ENCODE measurements at regions not wholly inside any gene's neighbourhood (a gene's known extent, or its start where the extent isn't known, plus 50 kb on each side); places are given as distances from the start of the nearest gene placed in this dataset.

DNA sequence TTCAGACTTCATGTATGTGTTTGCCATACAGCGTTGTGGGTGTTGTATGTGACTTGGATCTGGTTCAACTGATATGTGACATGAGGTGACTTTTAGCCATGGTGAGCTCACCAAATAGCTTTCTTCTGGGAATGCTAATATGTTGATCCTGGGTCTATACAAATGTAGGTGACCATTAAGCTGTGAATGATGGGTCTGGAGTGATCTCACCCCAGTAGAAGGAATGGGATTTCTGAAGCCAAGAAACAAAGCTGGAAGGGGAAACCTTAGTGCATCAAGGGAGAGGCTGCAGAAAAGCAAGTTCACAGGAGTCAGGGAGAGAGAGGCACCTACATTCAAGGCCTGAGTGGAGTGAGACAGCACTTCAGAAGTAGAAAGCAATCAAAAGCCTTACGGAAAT, 421.0 kb upstream of the THRB start:
- no peaks in the 10 kb centered on the region for H3K36me3 ChIP-seq
- H3K4me3 ChIP-seq: no peak overlapping the region
- no peak for TF ChIP-seq CTCF (IDR thresholded peaks at IDR 0.05)
- no peak for ATAC-seq
- no peaks in the 10 kb centered on the region for H3K27me3 ChIP-seq
- intact Hi-C loops (cut with DNase I): no loop called here
- no peak overlapping the region for H3K27ac ChIP-seq
- H3K9me3 ChIP-seq: no peaks in the 10 kb centered on the region
- no peak for DNase-seq
- H3K4me1 ChIP-seq: no peaks in the 10 kb centered on the region

GRCh38 chr3:24917908-24918307, 423.3 kb upstream of the THRB start:
- intact Hi-C loops (cut with DNase I): no loop called here
- H3K4me3 ChIP-seq: no peak overlapping the region
- H3K4me1 ChIP-seq: no peaks in the 10 kb centered on the region
- H3K9me3 ChIP-seq: no peaks in the 10 kb centered on the region
- TF ChIP-seq CTCF (IDR thresholded peaks at IDR 0.05): no peak
- no peaks in the 10 kb centered on the region for H3K36me3 ChIP-seq
- H3K27ac ChIP-seq: no peak overlapping the region
- ATAC-seq (no peak), DNase-seq (no peak)
- H3K27me3 ChIP-seq: no peaks in the 10 kb centered on the region

- TF ChIP-seq CTCF (IDR thresholded peaks at IDR 0.05): no peak
- Histone ChIP-seq H3K4me3 (no peak overlapping the region), H3K27ac (no peak overlapping the region), H3K9me3 (no peaks in the 10 kb centered on the region), H3K36me3 (no peaks in the 10 kb centered on the region), H3K27me3 (no peaks in the 10 kb centered on the region), H3K4me1 (no peaks in the 10 kb centered on the region)
- ATAC-seq (peak; percentile 69), DNase-seq (no peak)
- intact Hi-C loops (cut with DNase I): no loop called here
Observed at GRCh38 chr3:24923570-24923969, 428.9 kb upstream of the THRB start.

- no peaks in the 10 kb centered on the region for H3K9me3 ChIP-seq
- no peaks in the 10 kb centered on the region for H3K4me1 ChIP-seq
- H3K36me3 ChIP-seq: no peaks in the 10 kb centered on the region
- H3K27me3 ChIP-seq: no peaks in the 10 kb centered on the region
- intact Hi-C loops (cut with DNase I): no loop called here
- no peak for DNase-seq
- no peak for TF ChIP-seq CTCF (IDR thresholded peaks at IDR 0.05)
- no peak overlapping the region for H3K27ac ChIP-seq
- no peak for ATAC-seq
- no peak overlapping the region for H3K4me3 ChIP-seq
Observed at GRCh38 chr3:24929521-24929920, 434.9 kb upstream of the THRB start.

- H3K9me3 ChIP-seq: no peaks in the 10 kb centered on the region
- H3K27me3 ChIP-seq: no peaks in the 10 kb centered on the region
- no peak overlapping the region for H3K4me3 ChIP-seq
- TF ChIP-seq CTCF (IDR thresholded peaks at IDR 0.05): no peak
- intact Hi-C loops (cut with DNase I): no loop called here
- H3K4me1 ChIP-seq: peaks cover 5% of the 10 kb centered on the region
- ATAC-seq (no peak), DNase-seq (no peak)
- no peak overlapping the region for H3K27ac ChIP-seq
- no peaks in the 10 kb centered on the region for H3K36me3 ChIP-seq
Observed at GRCh38 chr3:24933401-24933800, 438.8 kb upstream of the THRB start.

DNA sequence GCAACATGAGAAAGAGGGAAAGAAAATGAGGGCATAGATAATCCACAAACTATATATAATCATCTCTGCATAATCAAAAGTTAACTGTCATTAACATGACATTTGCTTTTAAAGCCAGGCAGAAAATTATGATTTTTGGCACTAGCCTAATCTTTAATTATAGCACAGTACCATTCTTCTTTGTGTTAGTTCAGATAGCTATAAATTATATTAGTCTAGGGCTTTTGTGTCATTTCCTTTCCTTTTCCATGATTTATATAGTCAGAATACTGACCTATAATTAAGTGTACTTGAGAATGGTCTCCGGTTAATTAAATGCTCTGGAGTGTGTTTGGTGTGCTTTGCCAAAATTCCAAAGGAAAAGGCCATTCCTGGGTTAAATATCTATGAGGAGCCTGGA, 441.9 kb upstream of the THRB start:
- H3K9me3 ChIP-seq: no peaks in the 10 kb centered on the region
- H3K4me3 ChIP-seq: no peak overlapping the region
- H3K4me1 ChIP-seq: peaks cover 5% of the 10 kb centered on the region
- ATAC-seq: no peak
- TF ChIP-seq CTCF (IDR thresholded peaks at IDR 0.05): no peak
- no peak for DNase-seq
- H3K36me3 ChIP-seq: no peaks in the 10 kb centered on the region
- no peaks in the 10 kb centered on the region for H3K27me3 ChIP-seq
- intact Hi-C loops (cut with DNase I): no loop called here
- H3K27ac ChIP-seq: no peak overlapping the region
